Gastroesophageal sphincter (tissue), 3 donors: ENCODE measurements at regions not wholly inside any gene's neighbourhood (a gene's known extent, or its start where the extent isn't known, plus 50 kb on each side); places are given as distances from the start of the nearest gene placed in this dataset.

Experiments
- CTCF ChIP-seq, 4 experiments: fragments of 200-600 bp in 2 of 4; fragments of 450-650 bp in 2 of 4; sonication (generic) in 1 of 4; IDR thresholded peaks; one replicate each; pipeline ENCODE4 v1.5.1; 2017 to 2019; ENCODE audit warnings: antibody characterized with exemption in 4 of 4, mild to moderate bottlenecking in 2 of 4, moderate library complexity in 2 of 4
- EP300 ChIP-seq: sonication (generic); formaldehyde crosslinking; IDR thresholded peaks from one replicate; pipeline ENCODE4 v1.6.1; 2017; ENCODE audit warnings: antibody characterized with exemption, mild to moderate bottlenecking
- POLR2A ChIP-seq, 2 donors: fragments of 450-650 bp; IDR thresholded peaks; one replicate each; pipeline ENCODE4 v1.6.1; 2017; ENCODE audit warnings: antibody characterized with exemption in 2 of 2, mild to moderate bottlenecking in 2 of 2, moderate library complexity in 1 of 2
- POLR2AphosphoS5 ChIP-seq: sonication (generic); formaldehyde crosslinking; IDR thresholded peaks from one replicate; pipeline ENCODE4 v1.6.1; 2017; ENCODE audit warnings: antibody characterized with exemption

- TF ChIP-seq CTCF (IDR thresholded peaks at IDR 0.05), result no peak
- TF ChIP-seq POLR2A (IDR thresholded peaks at IDR 0.05), result no peak
- TF ChIP-seq EP300, result no peak
- no peak for TF ChIP-seq POLR2AphosphoS5
Measured at GRCh38 chr5:98503616-98504015, 269.8 kb upstream of the RGMB start.
